OCI-LY7 (cell line): ENCODE measurements at regions not wholly inside any gene's neighbourhood (a gene's known extent, or its start where the extent isn't known, plus 50 kb on each side); places are given as distances from the start of the nearest gene placed in this dataset.

Experiments used
- CTCF ChIP-seq: fragments of 200-600 bp; sonication (generic); conservative IDR thresholded peaks from 2 replicates; pipeline ENCODE4 v1.5.1; 2014; ENCODE audit warnings: mild to moderate bottlenecking, antibody characterized with exemption, low read length, moderate library complexity, mixed read lengths
- EZH2phosphoT487 ChIP-seq: fragments of 200-600 bp; sonication (generic); IDR thresholded peaks from 2 replicates; pipeline ENCODE4 v1.6.1; 2018; ENCODE audit warnings: low read depth, borderline replicate concordance, mild to moderate bottlenecking, mixed run types, antibody characterized with exemption, low read length, moderate library complexity, mixed read lengths

- TF ChIP-seq CTCF (no peak), EZH2phosphoT487 (no peak)
Measured at GRCh38 chr6:140487586-140487985, 1113.1 kb upstream of the CITED2 start.
